HG02943 (cell line): ENCODE measurements at regions not wholly inside any gene's neighbourhood (a gene's known extent, or its start where the extent isn't known, plus 50 kb on each side); places are given as distances from the start of the nearest gene placed in this dataset.
"Not testable (repeated sequence)": the region's sequence is repeated elsewhere in the genome, so short reads cannot be mapped to it uniquely, and the experiment has no call there.

Experiments used
- ATAC-seq: cut with Tn5 transposase; IDR thresholded peaks from one replicate; pipeline ENCODE4 v1.9.1; 2021; ENCODE audit warnings: mild to moderate bottlenecking, low read depth, moderate library complexity; ENCODE audit not compliant: unreplicated experiment

GRCh38 chr1:195851804-195852203 is 756.4 kb downstream of the KCNT2 start:
- ATAC-seq = no peak

- ATAC-seq = no peak
Measured at GRCh38 chr1:195851016-195851601, 757.1 kb downstream of the KCNT2 start.

GRCh38 chr1:195849180-195849579 is 759.1 kb downstream of the KCNT2 start:
- ATAC-seq = no peak

- ATAC-seq = not testable (repeated sequence)
Measured at GRCh38 chr1:195847957-195848875, 760.0 kb downstream of the KCNT2 start.

- ATAC-seq = no peak
Measured at GRCh38 chr1:195831789-195832188, 776.5 kb downstream of the KCNT2 start.

- ATAC-seq = no peak
Measured at GRCh38 chr1:195828325-195828724, 779.9 kb downstream of the KCNT2 start.

- no peak for ATAC-seq
Measured at GRCh38 chr1:195820925-195821324, 787.3 kb downstream of the KCNT2 start.

- ATAC-seq = no peak
Measured at GRCh38 chr1:195806060-195806459, 802.2 kb downstream of the KCNT2 start.

GRCh38 chr1:195804547-195804946 is 803.7 kb downstream of the KCNT2 start:
- no peak for ATAC-seq

GRCh38 chr1:195799016-195799415 is 809.2 kb downstream of the KCNT2 start:
- no peak for ATAC-seq

- no peak for ATAC-seq
Measured at GRCh38 chr1:195794225-195794624, 814.0 kb downstream of the KCNT2 start.

GRCh38 chr1:195791796-195792195 is 816.4 kb downstream of the KCNT2 start:
- no peak for ATAC-seq

- no peak for ATAC-seq
Measured at GRCh38 chr1:195790514-195791168, 817.6 kb downstream of the KCNT2 start.

GRCh38 chr1:195789321-195789720 is 818.9 kb downstream of the KCNT2 start:
- no peak for ATAC-seq

GRCh38 chr1:195788721-195789120 is 819.5 kb downstream of the KCNT2 start:
- no peak for ATAC-seq

- ATAC-seq = no peak
Measured at GRCh38 chr1:195785830-195786229, 822.4 kb downstream of the KCNT2 start.

GRCh38 chr1:195773931-195774330 is 834.3 kb downstream of the KCNT2 start:
- no peak for ATAC-seq

- ATAC-seq = no peak
Measured at GRCh38 chr1:195769461-195769860, 838.8 kb downstream of the KCNT2 start.

GRCh38 chr1:195768936-195769335 is 839.3 kb downstream of the KCNT2 start:
- no peak for ATAC-seq

GRCh38 chr1:195768377-195768776 is 839.9 kb downstream of the KCNT2 start:
- ATAC-seq = no peak

- ATAC-seq = no peak
Measured at GRCh38 chr1:195766709-195767108, 841.5 kb downstream of the KCNT2 start.
